HG03575 (cell line): ENCODE measurements at regions not wholly inside any gene's neighbourhood (a gene's known extent, or its start where the extent isn't known, plus 50 kb on each side); places are given as distances from the start of the nearest gene placed in this dataset.

Experiments
- ATAC-seq: cut with Tn5 transposase; IDR thresholded peaks from one replicate; pipeline ENCODE4 v1.9.1; 2021; ENCODE audit not compliant: unreplicated experiment, insufficient number of reproducible peaks, low FRiP score; ENCODE audit errors: extremely low read depth

DNA sequence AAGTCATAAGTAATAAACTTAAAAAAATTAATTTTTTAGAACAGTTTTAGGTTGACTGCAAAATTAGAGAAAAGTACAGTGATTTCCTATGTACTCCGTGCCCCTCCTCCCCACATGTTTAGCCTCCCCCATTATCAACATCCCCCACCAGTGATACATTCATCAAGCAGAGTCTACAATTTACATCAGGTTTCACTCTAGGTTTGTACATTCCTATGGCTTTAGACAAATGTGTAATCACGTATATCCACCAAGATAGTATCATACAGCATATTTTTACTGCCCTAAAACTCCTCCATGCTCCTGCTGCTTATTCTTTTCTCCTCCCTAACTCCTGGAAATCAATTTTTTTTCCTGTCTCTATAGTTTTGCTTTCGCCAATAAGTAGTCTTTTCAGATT, 438.7 kb downstream of the LRFN5 start:
- no peak for ATAC-seq

DNA sequence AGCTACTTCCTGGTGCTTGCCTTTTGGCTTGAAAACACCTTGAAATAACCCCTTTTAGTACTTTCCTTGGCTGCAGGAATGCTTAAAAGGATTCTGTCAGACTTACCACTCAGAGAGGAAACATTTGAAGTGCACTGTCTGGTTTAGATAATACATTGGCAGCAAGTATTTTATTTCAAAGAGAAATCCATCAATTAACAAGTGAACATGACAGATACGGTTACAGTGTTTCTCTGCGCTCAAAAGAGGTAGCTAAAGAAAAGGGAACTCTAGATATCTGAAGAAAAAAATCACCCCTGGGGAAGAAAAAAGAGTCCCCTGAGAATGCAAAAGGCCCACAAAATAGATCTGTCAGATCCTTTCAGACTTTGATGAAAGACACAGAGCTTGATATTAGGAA, 421.9 kb downstream of the LRFN5 start:
- no peak for ATAC-seq

DNA sequence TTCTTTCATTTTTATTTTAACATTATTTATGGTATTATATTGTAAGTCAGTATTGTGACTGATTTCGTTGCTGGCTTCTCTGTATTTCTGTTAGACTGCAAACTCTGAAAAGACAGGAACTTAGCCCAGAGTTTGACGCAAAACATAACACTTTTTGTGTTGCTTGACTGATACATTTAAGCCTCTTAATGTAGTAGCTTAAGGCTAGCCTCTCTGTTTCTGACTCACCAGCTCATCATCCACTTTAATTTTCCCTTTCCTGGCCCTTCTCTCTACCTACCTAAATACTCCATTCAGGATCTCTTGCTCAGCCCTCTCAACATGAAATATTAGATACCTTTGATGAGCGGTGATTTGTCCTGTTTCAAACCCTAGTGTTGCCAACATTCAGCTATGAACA, 420.6 kb downstream of the LRFN5 start:
- ATAC-seq = no peak

DNA sequence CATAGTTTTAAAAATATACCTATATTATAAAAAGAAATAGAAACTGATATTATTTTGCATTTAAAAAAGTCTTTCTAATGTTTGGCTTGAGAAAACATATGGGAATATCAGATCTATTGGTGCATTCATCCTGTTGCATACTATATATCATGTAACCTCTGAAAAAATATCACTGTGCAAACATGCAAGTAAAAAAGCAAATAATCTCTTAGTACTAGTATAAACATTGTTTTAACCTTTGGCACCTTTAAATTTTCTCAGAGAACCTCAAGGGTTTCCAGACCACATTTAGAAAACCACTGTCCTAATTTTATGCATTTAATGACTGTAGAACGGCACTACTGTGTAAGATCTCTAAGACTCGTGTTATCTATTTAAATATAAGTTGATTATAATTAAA, 416.8 kb downstream of the LRFN5 start:
- ATAC-seq = no peak

DNA sequence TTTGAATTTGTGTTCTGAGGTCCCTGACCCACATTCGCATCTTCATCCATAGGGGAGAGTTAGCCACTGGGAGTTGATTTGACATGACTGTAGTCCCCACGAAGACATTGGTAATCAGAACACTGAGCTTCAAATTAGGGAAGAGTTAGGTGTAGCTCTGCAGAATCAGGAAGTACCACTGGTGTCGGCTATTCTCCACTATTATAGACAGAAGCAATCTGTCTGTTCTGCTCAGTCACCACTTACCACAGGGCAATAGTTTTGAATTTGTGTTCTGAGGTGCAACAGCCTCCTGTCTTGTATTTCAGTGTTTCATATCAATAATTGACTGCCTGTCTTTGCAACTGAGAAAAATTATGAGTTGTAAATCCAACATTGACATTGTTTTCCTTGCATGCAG, 407.6 kb downstream of the LRFN5 start:
- no peak for ATAC-seq

- ATAC-seq = no peak
These were observed 406.9 kb downstream of the LRFN5 start for GRCh38 chr14:42013559-42013958.

DNA sequence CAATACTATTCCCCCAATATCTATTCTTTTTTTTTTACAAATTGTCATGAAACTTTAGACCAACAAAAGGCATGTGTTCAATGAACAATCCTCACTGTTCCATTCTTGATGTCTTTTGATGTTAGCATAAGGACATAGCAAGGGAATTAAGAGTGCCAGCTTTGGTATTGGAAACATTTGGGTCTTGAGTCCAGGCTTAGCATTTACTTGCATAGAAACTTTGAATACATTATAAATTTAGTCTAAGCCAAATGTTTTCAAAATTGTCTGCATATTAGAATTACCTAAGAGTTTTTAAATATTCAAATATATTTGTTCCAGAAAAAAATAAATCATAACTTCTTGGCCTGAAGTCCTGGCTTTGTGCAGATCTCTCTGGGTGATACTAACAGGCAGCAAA, 406.5 kb downstream of the LRFN5 start:
- no peak for ATAC-seq

- ATAC-seq = no peak
These were observed 404.5 kb downstream of the LRFN5 start for GRCh38 chr14:42011221-42011620.

DNA sequence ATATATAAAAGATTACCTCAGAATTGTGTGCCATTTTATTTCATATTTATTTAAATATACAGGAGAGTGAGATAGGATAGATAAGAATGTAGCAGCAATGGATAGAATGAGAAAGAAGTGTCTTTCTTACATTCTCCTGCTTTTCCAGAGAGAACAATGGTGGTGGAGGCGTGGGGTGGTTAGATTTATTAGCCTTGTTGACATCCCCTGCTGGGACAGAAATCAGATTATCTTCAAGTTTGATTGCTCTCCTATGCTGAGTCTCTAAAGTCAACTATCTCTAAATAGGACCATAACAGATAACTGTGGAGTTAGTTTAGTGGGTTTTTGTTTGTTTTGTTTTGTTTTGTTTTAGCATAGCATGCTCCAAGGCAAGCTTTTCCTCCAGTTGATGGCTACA, 397.6 kb downstream of the LRFN5 start:
- ATAC-seq = no peak

DNA sequence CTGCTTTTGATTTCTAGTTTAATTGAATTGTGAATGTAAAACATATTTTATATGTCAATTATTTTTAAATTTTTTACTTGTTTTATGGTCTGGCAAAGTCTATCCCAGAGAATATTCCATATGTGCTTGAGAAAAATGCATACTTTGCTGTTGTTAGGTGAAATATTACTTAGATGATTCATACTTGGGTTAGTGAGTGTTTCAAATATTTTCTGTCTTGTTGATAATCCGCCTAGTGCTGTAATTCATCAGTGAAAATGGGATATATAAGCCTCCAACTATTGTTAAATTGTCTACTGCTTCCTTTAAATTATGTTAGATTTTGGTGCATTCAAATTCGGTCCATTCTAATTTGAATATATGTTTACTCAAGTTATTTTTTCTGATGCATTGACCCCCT, 395.5 kb downstream of the LRFN5 start:
- no peak for ATAC-seq

DNA sequence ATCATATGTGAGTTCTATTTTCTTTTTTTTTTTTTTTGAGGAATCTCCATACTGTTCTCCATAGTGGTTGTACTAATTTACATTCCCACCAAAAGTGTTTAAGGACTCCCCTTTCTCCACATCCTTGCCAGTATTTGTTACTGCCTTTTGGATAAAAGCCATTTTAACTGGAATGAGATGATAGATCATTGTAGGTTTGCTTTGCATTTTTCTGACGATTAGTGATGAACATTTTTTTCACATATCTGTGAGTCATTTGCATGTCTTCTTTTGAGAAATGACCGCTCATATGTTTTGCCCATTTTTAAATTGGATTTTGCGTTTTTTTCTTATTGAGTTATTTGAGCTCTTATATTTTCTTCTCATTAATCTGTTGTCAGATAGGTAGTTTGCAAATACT, 394.8 kb downstream of the LRFN5 start:
- no peak for ATAC-seq

GRCh38 chr14:42000450-42000849, 393.8 kb downstream of the LRFN5 start:
- ATAC-seq = no peak

DNA sequence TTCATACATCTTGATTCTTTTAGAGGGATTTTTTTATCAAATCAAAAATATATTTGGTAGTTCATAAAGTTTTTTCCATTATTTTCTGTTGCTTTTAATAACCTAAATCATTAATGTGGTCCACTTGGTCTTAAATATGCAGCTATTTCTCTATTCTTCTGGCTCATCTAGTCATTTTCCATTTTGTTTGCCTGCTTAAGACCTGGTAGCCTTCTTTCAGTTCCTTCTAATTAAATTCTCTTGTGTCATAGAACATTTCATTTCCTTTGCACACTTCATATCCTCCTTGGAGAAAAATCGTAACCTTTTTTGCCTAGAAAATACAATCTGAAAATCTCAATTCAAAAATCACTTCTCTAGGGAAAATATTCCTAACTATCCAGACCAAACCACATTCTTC, 387.0 kb downstream of the LRFN5 start:
- no peak for ATAC-seq

DNA sequence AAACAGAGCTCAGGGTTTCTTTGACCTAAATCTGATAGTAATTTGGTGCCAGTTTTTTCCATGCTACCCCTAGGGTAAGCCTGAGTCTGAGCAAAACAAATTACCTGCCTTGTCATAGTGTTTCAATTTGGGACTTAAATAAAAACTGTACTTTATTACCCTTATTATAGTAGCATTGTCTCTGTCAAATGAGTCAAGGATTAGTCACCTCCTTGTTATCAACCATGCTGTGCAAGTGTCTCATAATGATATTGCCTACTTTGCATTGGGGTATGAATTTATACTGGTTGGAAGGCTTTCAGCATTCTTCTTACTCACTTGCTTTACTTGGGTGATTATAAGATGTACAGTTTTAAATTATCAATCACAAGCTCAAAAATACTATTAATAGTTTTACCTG, 380.0 kb downstream of the LRFN5 start:
- ATAC-seq = no peak

- ATAC-seq = no peak
These were observed 379.5 kb downstream of the LRFN5 start for GRCh38 chr14:41986083-41986645.

GRCh38 chr14:41973178-41973577, 366.5 kb downstream of the LRFN5 start:
- ATAC-seq = no peak

DNA sequence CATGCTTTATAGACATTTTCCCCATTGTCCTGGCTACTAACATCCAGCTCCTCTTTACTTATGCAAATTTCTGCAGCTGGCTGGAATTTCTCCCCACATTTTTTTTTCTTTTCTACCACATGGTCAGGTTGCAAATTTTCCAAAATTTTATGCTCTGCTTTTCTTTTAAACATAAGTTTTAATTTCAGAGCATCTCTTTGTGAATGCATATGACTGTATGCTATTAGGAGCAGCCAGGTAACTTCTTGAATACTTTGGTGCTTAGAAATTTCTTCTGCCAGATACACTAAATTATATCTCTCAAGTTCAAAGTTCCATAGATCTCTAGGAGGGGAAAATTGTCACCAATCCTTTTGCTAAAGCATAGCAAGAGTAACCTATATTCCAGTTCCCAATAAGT, 365.9 kb downstream of the LRFN5 start:
- no peak for ATAC-seq

- no peak for ATAC-seq
These were observed 353.6 kb downstream of the LRFN5 start for GRCh38 chr14:41960281-41960680.

DNA sequence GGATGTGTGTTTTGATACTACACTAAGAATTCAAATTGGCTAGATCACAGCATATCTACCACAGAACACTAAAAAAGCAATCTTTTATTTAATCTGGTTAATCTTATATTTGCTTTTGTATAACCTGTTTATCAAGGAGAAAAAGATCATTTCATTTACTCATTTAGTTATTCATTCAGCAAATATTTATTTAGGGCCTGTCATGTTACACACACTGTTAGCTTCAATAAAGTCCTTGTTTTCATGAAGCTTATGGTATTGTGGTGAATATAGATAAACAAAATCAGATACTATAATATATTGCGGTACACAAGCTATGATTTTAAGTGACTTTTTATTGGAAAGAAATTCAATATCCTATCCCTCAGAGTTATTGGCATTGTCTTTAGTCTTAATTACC, 350.8 kb downstream of the LRFN5 start:
- no peak for ATAC-seq
